ENCODE measurements at regions not wholly inside any gene's neighbourhood (a gene's known extent, or its start where the extent isn't known, plus 50 kb on each side); places are given as distances from the start of the nearest gene placed in this dataset.

DNA sequence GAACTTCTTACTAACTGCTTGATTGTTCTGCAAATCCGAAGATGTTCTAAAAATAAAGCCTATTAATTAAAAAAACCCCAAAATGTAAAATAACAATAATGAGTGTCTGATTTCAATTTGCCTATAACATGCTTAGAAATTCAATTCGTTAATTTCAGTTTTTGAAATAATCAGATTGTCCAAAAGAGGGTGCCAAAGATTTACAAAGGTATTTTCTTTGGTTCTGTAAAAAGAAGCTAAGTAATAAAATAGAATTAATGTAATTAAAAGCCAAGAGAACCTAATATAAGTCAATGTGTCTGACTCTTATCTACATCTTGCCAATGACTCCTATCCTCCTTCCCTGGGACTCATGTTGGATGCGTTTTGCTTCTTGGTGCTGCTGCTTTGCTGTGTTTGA is 75.0 kb upstream of the CPHXL start:
- Histone ChIP-seq H3K4me2 (ENCODE audit: low read length) (no peak overlapping the region), H3K27me3 (ENCODE audit: low read depth, low read length) (peaks cover 9% of the 10 kb centered on the region; the same call in 1 of the 2 replicates), H3K79me2 (ENCODE audit: low read length) (no peaks in the 10 kb centered on the region), H4K20me1 (ENCODE audit: insufficient read depth, low read length) (no peaks in the 10 kb centered on the region), H3K27ac (ENCODE audit: low read length) (no peak overlapping the region), H2AFZ (ENCODE audit: low read depth, low read length) (no peak overlapping the region), H3K36me3 (replicated peaks; ENCODE audit: low read depth, low read length) (no peaks in the 10 kb centered on the region), H3K9ac (ENCODE audit: low read length) (no peak overlapping the region), H3K4me3 (ENCODE audit: low read length) (no peak overlapping the region), H3K4me1 (ENCODE audit: low read length) (no peaks in the 10 kb centered on the region), H3K9me3 (ENCODE audit: insufficient read depth, low read length) (no peaks in the 10 kb centered on the region)
- TF ChIP-seq EZH2phosphoT487 (IDR thresholded peaks at IDR 0.05; ENCODE audit: low read depth), result no peak
- TF ChIP-seq, protein P1, sequence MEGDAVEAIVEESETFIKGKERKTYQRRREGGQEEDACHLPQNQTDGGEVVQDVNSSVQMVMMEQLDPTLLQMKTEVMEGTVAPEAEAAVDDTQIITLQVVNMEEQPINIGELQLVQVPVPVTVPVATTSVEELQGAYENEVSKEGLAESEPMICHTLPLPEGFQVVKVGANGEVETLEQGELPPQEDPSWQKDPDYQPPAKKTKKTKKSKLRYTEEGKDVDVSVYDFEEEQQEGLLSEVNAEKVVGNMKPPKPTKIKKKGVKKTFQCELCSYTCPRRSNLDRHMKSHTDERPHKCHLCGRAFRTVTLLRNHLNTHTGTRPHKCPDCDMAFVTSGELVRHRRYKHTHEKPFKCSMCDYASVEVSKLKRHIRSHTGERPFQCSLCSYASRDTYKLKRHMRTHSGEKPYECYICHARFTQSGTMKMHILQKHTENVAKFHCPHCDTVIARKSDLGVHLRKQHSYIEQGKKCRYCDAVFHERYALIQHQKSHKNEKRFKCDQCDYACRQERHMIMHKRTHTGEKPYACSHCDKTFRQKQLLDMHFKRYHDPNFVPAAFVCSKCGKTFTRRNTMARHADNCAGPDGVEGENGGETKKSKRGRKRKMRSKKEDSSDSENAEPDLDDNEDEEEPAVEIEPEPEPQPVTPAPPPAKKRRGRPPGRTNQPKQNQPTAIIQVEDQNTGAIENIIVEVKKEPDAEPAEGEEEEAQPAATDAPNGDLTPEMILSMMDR (IDR thresholded peaks at IDR 0.05; ENCODE audit: low read depth, low read length), result peak; percentile 60

DNA sequence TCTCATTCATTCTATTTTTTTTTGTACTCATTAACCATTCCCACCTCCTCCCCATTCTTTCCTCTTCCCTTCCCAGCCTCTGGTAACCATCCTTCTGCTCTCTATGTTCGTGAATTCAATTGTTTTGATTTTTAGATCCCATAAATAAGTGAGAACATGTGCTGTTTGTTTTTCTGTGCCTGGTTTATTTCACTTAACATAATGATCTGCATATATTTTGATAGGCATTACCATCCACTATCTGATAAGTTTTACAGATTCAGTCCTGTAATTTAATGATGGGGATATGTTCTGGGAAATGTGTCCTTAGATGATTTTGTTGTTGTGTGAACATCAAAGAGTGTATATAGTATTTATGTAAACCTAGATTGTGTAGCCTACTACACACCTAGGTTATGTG is 77.5 kb upstream of the CPHXL start:
- no peak overlapping the region for H3K9ac ChIP-seq (ENCODE audit: low read length)
- no peaks in the 10 kb centered on the region for H4K20me1 ChIP-seq (ENCODE audit: insufficient read depth, low read length)
- H3K79me2 ChIP-seq (ENCODE audit: low read length), result no peaks in the 10 kb centered on the region
- H3K9me3 ChIP-seq (ENCODE audit: insufficient read depth, low read length), result no peaks in the 10 kb centered on the region
- H3K27ac ChIP-seq (ENCODE audit: low read length), result no peak overlapping the region
- no peak overlapping the region for H2AFZ ChIP-seq (ENCODE audit: low read depth, low read length)
- no peak overlapping the region for H3K4me2 ChIP-seq (ENCODE audit: low read length)
- no peaks in the 10 kb centered on the region for H3K4me1 ChIP-seq (ENCODE audit: low read length)
- no peaks in the 10 kb centered on the region for H3K36me3 ChIP-seq (replicated peaks; ENCODE audit: low read depth, low read length)
- H3K27me3 ChIP-seq (ENCODE audit: low read depth, low read length), result peaks cover 13% of the 10 kb centered on the region; the same call in 1 of the 2 replicates
- H3K4me3 ChIP-seq (ENCODE audit: low read length), result no peak overlapping the region
- TF ChIP-seq, protein P1 (IDR thresholded peaks at IDR 0.05; ENCODE audit: low read depth, low read length), result no peak
- no peak for TF ChIP-seq EZH2phosphoT487 (IDR thresholded peaks at IDR 0.05; ENCODE audit: low read depth)

DNA sequence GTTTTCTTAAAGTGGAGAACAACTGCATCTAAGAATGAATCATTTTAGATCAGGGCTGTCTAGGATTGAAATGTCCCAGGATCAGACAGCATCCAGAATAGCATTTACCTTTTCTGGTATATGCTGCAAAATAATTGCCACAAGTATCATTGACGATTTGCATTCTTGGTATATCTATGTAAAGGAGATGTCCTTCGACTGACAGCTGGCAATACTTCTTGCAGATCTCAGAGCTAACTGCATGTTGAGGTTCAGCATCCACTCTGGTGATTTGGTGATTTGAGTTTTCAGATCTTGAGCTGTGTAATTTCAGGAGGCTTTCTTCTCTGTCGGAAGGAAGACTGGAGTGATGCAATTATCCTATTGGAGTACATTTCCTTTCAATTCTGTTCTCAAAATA is 78.1 kb upstream of the CPHXL start:
- Histone ChIP-seq H3K9me3 (ENCODE audit: insufficient read depth, low read length) (no peaks in the 10 kb centered on the region), H3K4me3 (ENCODE audit: low read length) (no peak overlapping the region), H3K36me3 (replicated peaks; ENCODE audit: low read depth, low read length) (no peaks in the 10 kb centered on the region), H3K9ac (ENCODE audit: low read length) (no peak overlapping the region), H3K4me1 (ENCODE audit: low read length) (no peaks in the 10 kb centered on the region), H3K27ac (ENCODE audit: low read length) (no peak overlapping the region), H3K79me2 (ENCODE audit: low read length) (no peaks in the 10 kb centered on the region), H3K4me2 (ENCODE audit: low read length) (no peak overlapping the region), H3K27me3 (ENCODE audit: low read depth, low read length) (peaks cover 14% of the 10 kb centered on the region; the same call in 1 of the 2 replicates), H4K20me1 (ENCODE audit: insufficient read depth, low read length) (no peaks in the 10 kb centered on the region), H2AFZ (ENCODE audit: low read depth, low read length) (no peak overlapping the region)
- TF ChIP-seq, protein P1 (IDR thresholded peaks at IDR 0.05; ENCODE audit: low read depth, low read length), result no peak
- no peak for TF ChIP-seq EZH2phosphoT487 (IDR thresholded peaks at IDR 0.05; ENCODE audit: low read depth)

GRCh38 chr16:75805946-75806345 is 79.7 kb upstream of the CPHXL start:
- Histone ChIP-seq H3K36me3 (replicated peaks; ENCODE audit: low read depth, low read length) (no peaks in the 10 kb centered on the region), H3K4me1 (ENCODE audit: low read length) (no peaks in the 10 kb centered on the region), H3K4me2 (ENCODE audit: low read length) (no peak overlapping the region), H3K27ac (ENCODE audit: low read length) (no peak overlapping the region), H3K79me2 (ENCODE audit: low read length) (no peaks in the 10 kb centered on the region), H3K27me3 (ENCODE audit: low read depth, low read length) (peaks cover 20% of the 10 kb centered on the region; the same call in 1 of the 2 replicates), H3K4me3 (ENCODE audit: low read length) (no peak overlapping the region), H3K9ac (ENCODE audit: low read length) (no peak overlapping the region), H3K9me3 (ENCODE audit: insufficient read depth, low read length) (no peaks in the 10 kb centered on the region), H2AFZ (ENCODE audit: low read depth, low read length) (no peak overlapping the region), H4K20me1 (ENCODE audit: insufficient read depth, low read length) (no peaks in the 10 kb centered on the region)
- TF ChIP-seq, protein P1 (IDR thresholded peaks at IDR 0.05; ENCODE audit: low read depth, low read length), result no peak
- no peak for TF ChIP-seq EZH2phosphoT487 (IDR thresholded peaks at IDR 0.05; ENCODE audit: low read depth)

Data from OCI-LY3 (cell line).